OCI-LY1 (cell line): ENCODE measurements at regions not wholly inside any gene's neighbourhood (a gene's known extent, or its start where the extent isn't known, plus 50 kb on each side); places are given as distances from the start of the nearest gene placed in this dataset.

Experiments used
- H2AFZ ChIP-seq: fragments of 200-600 bp; sonication (generic), shearing (Covaris generic); 2 replicates; pipeline ENCODE4 v1.6.0; 2014; ENCODE audit warnings: antibody characterized with exemption, mild to moderate bottlenecking, low read length
- H3F3A ChIP-seq: fragments of 200-600 bp; sonication (generic), shearing (Covaris generic); 2 replicates; pipeline ENCODE4 v1.6.0; 2014; ENCODE audit warnings: mild to moderate bottlenecking, antibody characterized with exemption, low read length, moderate library complexity; ENCODE audit not compliant: insufficient read depth
- H3K27ac ChIP-seq: fragments of 200-600 bp; sonication (generic); 2 replicates; pipeline ENCODE4 v1.5.1; 2014; ENCODE audit warnings: low read length, mixed run types, mild to moderate bottlenecking, low read depth; ENCODE audit not compliant: poor library complexity, severe bottlenecking
- H3K27me3 ChIP-seq: fragments of 200-600 bp; sonication (generic); 2 replicates; pipeline ENCODE4 v1.6.0; 2014; ENCODE audit warnings: antibody characterized with exemption, mild to moderate bottlenecking, low read length, moderate library complexity; ENCODE audit not compliant: insufficient read depth
- H3K36me3 ChIP-seq: fragments of 200-600 bp; sonication (generic); 2 replicates; pipeline ENCODE4 v1.6.1; 2014; ENCODE audit warnings: mild to moderate bottlenecking, antibody characterized with exemption, low read length, moderate library complexity, mixed read lengths; ENCODE audit not compliant: insufficient read depth
- H3K4me1 ChIP-seq: fragments of 200-600 bp; sonication (generic); 2 replicates; pipeline ENCODE4 v1.5.1; 2014; ENCODE audit warnings: mild to moderate bottlenecking, low read length, moderate library complexity; ENCODE audit not compliant: insufficient read depth, severe bottlenecking
- H3K4me2 ChIP-seq: fragments of 200-600 bp; sonication (generic), shearing (Covaris generic); 2 replicates; pipeline ENCODE4 v1.6.1; 2014; ENCODE audit warnings: low read length
- H3K4me3 ChIP-seq: fragments of 200-600 bp; sonication (generic); 2 replicates; pipeline ENCODE4 v1.5.1; 2014; ENCODE audit warnings: low read length, low read depth, mild to moderate bottlenecking, mixed read lengths; ENCODE audit not compliant: poor library complexity, severe bottlenecking
- H3K79me2 ChIP-seq: fragments of 200-600 bp; shearing (Covaris generic); 2 replicates; pipeline ENCODE4 v1.6.1; 2016; ENCODE audit warnings: mixed run types, low read length, mixed read lengths; ENCODE audit not compliant: insufficient read depth
- H3K9ac ChIP-seq: fragments of 200-600 bp; sonication (generic), shearing (Covaris generic); 2 replicates; pipeline ENCODE4 v1.6.1; 2014; ENCODE audit warnings: mild to moderate bottlenecking, low read length, mixed read lengths
- H3K9me2 ChIP-seq: fragments of 200-600 bp; sonication (generic), shearing (Covaris generic); 2 replicates; pipeline ENCODE4 v1.6.1; 2014; ENCODE audit warnings: low read depth, mild to moderate bottlenecking, low read length, mixed read lengths
- H3K9me3 ChIP-seq: fragments of 200-600 bp; shearing (Covaris generic); 2 replicates; pipeline ENCODE4 v1.6.1; 2014; ENCODE audit warnings: low read length, mixed read lengths
- H4K20me1 ChIP-seq: fragments of 200-600 bp; sonication (generic), shearing (Covaris generic); 2 replicates; pipeline ENCODE4 v1.6.0; 2016; ENCODE audit warnings: mild to moderate bottlenecking, low read length; ENCODE audit not compliant: insufficient read depth
- EZH2 ChIP-seq: fragments of 200-600 bp; sonication (generic), shearing (Covaris generic); IDR thresholded peaks from 2 replicates; pipeline ENCODE4 v1.8.0; 2017; ENCODE audit warnings: borderline replicate concordance, mixed run types, mild to moderate bottlenecking, antibody characterized with exemption, low read length, moderate library complexity, mixed read lengths
- TF ChIP-seq, protein P1 (sequence below): fragments of 200-600 bp; sonication (generic), shearing (Covaris generic); IDR thresholded peaks from 2 replicates; pipeline ENCODE4 v1.5.1; 2017; ENCODE audit warnings: mild to moderate bottlenecking, antibody characterized with exemption, low read length, moderate library complexity, mixed read lengths

DNA sequence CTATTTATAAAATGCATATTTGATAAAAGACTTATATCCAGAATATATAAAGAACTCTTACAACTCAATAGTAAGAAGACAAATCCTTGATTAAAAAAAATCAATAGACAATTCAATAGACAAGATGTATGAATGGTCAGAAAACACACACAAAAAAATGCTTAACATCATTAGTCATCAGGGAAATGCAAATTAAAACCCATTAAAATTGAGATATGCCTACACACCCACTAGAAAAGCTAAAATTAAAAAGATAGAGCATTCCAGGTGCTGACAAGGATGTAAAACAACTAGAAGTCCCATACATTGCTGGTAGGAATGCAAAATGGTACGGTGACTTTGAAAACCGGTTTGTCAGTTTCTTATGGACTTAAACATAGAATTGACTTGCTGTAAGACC is 127.1 kb downstream of the TFAP2B start:
- Histone ChIP-seq H3K27ac (no peak overlapping the region), H4K20me1 (no peaks in the 10 kb centered on the region), H3F3A (no peaks in the 10 kb centered on the region), H3K9me3 (no peaks in the 10 kb centered on the region), H3K9me2 (no peaks in the 10 kb centered on the region), H2AFZ (no peak overlapping the region), H3K4me2 (no peak overlapping the region), H3K27me3 (no peaks in the 10 kb centered on the region), H3K36me3 (no peaks in the 10 kb centered on the region), H3K79me2 (no peaks in the 10 kb centered on the region), H3K4me1 (no peaks in the 10 kb centered on the region), H3K9ac (no peak overlapping the region), H3K4me3 (no peak overlapping the region)
- no peak for TF ChIP-seq EZH2
- TF ChIP-seq, protein P1, sequence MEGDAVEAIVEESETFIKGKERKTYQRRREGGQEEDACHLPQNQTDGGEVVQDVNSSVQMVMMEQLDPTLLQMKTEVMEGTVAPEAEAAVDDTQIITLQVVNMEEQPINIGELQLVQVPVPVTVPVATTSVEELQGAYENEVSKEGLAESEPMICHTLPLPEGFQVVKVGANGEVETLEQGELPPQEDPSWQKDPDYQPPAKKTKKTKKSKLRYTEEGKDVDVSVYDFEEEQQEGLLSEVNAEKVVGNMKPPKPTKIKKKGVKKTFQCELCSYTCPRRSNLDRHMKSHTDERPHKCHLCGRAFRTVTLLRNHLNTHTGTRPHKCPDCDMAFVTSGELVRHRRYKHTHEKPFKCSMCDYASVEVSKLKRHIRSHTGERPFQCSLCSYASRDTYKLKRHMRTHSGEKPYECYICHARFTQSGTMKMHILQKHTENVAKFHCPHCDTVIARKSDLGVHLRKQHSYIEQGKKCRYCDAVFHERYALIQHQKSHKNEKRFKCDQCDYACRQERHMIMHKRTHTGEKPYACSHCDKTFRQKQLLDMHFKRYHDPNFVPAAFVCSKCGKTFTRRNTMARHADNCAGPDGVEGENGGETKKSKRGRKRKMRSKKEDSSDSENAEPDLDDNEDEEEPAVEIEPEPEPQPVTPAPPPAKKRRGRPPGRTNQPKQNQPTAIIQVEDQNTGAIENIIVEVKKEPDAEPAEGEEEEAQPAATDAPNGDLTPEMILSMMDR = no peak

DNA sequence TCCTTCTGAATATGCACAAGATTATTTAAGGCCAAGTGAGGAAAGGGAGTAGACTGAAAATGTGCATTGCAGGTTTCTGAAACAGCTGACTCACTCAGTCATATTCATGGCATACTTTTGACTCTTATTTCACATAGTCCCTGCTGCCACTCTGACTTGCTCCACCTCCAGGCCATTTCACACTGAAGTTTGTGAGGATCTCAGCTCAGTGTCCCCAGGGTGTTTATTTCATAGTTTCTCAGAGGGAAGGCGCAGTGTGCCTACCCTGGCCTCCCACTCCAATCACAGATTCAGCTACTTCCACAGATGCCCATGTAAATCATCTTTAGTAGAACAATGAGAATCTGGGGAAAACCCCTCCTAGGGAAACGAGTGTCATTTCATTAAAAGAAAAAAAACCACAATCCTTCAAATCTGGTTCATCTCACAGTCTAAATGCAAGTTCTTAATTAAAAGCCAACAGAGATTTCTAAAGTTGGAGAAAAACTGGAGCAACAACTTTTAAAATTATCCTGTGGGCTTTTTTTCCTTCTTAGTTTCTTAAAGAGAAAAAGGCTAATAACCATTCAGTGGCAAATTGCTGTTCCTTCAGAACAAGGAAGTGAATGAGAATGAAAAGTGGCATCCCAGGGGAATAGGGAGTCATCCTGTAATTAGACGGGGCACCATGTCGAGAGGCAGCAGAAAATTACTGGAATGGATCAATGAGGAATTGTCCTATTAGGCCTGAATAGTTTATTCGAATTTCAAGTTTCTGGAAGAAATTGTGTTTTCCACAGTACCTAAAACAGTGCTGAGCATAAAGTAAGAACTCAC is 133.6 kb downstream of the TFAP2B start:
- no peak overlapping the region for H3K27ac ChIP-seq
- TF ChIP-seq, protein P1 = no peak
- H3K4me1 ChIP-seq = peaks cover 34% of the 10 kb centered on the region
- no peak overlapping the region for H3K9ac ChIP-seq
- H3K4me3 ChIP-seq = no peak overlapping the region
- no peaks in the 10 kb centered on the region for H4K20me1 ChIP-seq
- no peaks in the 10 kb centered on the region for H3K9me2 ChIP-seq
- no peaks in the 10 kb centered on the region for H3K36me3 ChIP-seq
- H2AFZ ChIP-seq = no peak overlapping the region
- no peak overlapping the region for H3K4me2 ChIP-seq
- H3F3A ChIP-seq = no peaks in the 10 kb centered on the region
- H3K27me3 ChIP-seq = no peaks in the 10 kb centered on the region
- no peaks in the 10 kb centered on the region for H3K79me2 ChIP-seq
- no peaks in the 10 kb centered on the region for H3K9me3 ChIP-seq

DNA sequence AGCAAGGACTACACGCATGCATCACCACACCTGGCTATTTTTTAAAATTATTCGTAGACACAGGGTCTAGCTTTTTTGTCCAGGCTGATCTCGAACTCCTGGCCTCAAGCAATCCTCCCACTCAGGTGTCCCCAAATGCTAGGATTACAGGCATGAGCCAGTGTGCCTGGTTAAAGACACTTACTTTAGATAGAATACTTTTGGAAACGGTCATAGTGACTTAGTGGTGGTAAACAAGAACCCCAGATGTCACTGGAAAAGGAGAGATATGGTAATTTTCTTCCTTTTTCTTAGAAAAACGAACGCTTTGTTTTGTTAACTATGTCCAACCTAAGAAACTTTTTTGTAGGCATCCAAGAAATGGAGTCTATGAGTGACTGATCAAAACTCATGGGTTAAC is 137.3 kb downstream of the TFAP2B start:
- Histone ChIP-seq H3K79me2 (no peaks in the 10 kb centered on the region), H3K4me2 (no peak overlapping the region), H3K9me3 (no peaks in the 10 kb centered on the region), H3K9ac (no peak overlapping the region), H3K9me2 (no peaks in the 10 kb centered on the region), H3K4me3 (no peak overlapping the region), H3F3A (no peaks in the 10 kb centered on the region), H3K27ac (no peak overlapping the region), H2AFZ (0 out of 2 replicates have a peak overlapping the region, but pooled peaks have one; percentile 27), H4K20me1 (no peaks in the 10 kb centered on the region), H3K36me3 (no peaks in the 10 kb centered on the region), H3K4me1 (peaks cover 34% of the 10 kb centered on the region), H3K27me3 (no peaks in the 10 kb centered on the region)
- TF ChIP-seq, protein P1 = no peak
- no peak for TF ChIP-seq EZH2
